ENCODE measurements at regions not wholly inside any gene's neighbourhood (a gene's known extent, or its start where the extent isn't known, plus 50 kb on each side); places are given as distances from the start of the nearest gene placed in this dataset.

- no peak for TF ChIP-seq ZNF142 (CRISPR knock-in tag; IDR thresholded peaks at IDR 0.05)
- no peak for TF ChIP-seq ZNF382 (CRISPR knock-in tag; IDR thresholded peaks at IDR 0.05; ENCODE audit: borderline replicate concordance)
- TF ChIP-seq REL (CRISPR knock-in tag; conservative IDR thresholded peaks at IDR 0.05): no peak
- no peak for TF ChIP-seq ZBTB34 (CRISPR knock-in tag; IDR thresholded peaks at IDR 0.05)
Observed at GRCh38 chr18:47746615-47747014, 183.8 kb downstream of the SMAD2 start (continued).

- ATAC-seq (no peak), FAIRE-seq (no peak), DNase-seq (ENCODE audit: low spot score) (no peak)
- Histone ChIP-seq H3K4me3 (replicated peaks in 1 of 3; ENCODE audit: insufficient read depth in 1 of 3, low read depth in 2 of 3, low read length in 3 of 3) (no peak overlapping the region), H3K79me2 (ENCODE audit: insufficient read depth, low read length) (no peaks in the 10 kb centered on the region), H4K20me1 (ENCODE audit: insufficient read depth, low read length) (no peaks in the 10 kb centered on the region), H3K9ac (ENCODE audit: insufficient read depth, low read depth, low read length) (no peak overlapping the region), H3K27ac (ENCODE audit: extremely low read length, insufficient read depth, low read length) (no peak overlapping the region), H3K36me3 (replicated peaks in 1 of 2; ENCODE audit: control insufficient read depth in 1 of 2, insufficient read depth in 2 of 2, low read length in 2 of 2) (no peaks in the 10 kb centered on the region), H3K4me2 (ENCODE audit: low read depth, low read length) (no peak overlapping the region), H2AFZ (ENCODE audit: low read length) (no peak overlapping the region), H3K9me3 (ENCODE audit: low read length) (no peaks in the 10 kb centered on the region), H3K4me1 (ENCODE audit: insufficient read depth, low read length) (no peaks in the 10 kb centered on the region), H3K27me3 (ENCODE audit: control insufficient read depth in 1 of 2, insufficient read depth in 2 of 2, low read length in 2 of 2) (peaks cover 0 to 12% of the 10 kb centered on the region in 2 experiments; a peak in 2 of 5 replicates)
- BruUV-seq (replicated peaks): no TSS peak
- WGBS (ENCODE audit: low lambda C conversion rate): 2% methylated on average over 4 of the region's 4 CpGs
- ChIA-PET POLR2A (no interaction called here), CTCF (ENCODE audit: low intra/inter-chr PET ratio, low total read pairs) (no interaction called here)
- in situ Hi-C loops (cut with HindIII; ENCODE audit: extremely low pct_ligation_motif_present, low pct_unique_long_range_greater_than_20kb) (loop anchor here (5.0 kb wide), 2 partner anchors 148 to 528 kb away; no protein-coding TSS in a partner anchor), intact Hi-C loops (cut with micrococcal nuclease; ENCODE audit: unreplicated experiment) (loop anchor here (10.0 kb wide), 1 partner anchor 460 kb away; no protein-coding TSS in a partner anchor)
- no peak for TF ChIP-seq SMYD3 (CRISPR knock-in tag; IDR thresholded peaks at IDR 0.05)
- no peak for TF ChIP-seq DMTF1 (CRISPR knock-in tag; IDR thresholded peaks at IDR 0.05)
- TF ChIP-seq IKZF5 (CRISPR knock-in tag; IDR thresholded peaks at IDR 0.05): no peak
- no peak for TF ChIP-seq ZNF672 (CRISPR knock-in tag; IDR thresholded peaks at IDR 0.05)
- TF ChIP-seq KAT2B (IDR thresholded peaks at IDR 0.05; ENCODE audit: borderline replicate concordance, low read depth, low read length): no peak
- no peak for TF ChIP-seq ZNF24 (IDR thresholded peaks at IDR 0.05)
- TF ChIP-seq KDM3A (CRISPR knock-in tag; IDR thresholded peaks at IDR 0.05; ENCODE audit: low read depth): no peak
Observed at GRCh38 chr18:47745227-47745626, 185.2 kb downstream of the SMAD2 start.
